NOMO-1 (cell line): ENCODE measurements at regions not wholly inside any gene's neighbourhood (a gene's known extent, or its start where the extent isn't known, plus 50 kb on each side); places are given as distances from the start of the nearest gene placed in this dataset.
"Not testable (repeated sequence)": the region's sequence is repeated elsewhere in the genome, so short reads cannot be mapped to it uniquely, and the experiment has no call there.

Experiments
- DNase-seq, 2 experiments: peaks; one replicate each; lab custom pipeline; 2025; ENCODE audit not compliant: unreplicated experiment in 2 of 2; lab: John Stamatoyannopoulos, UW

DNA sequence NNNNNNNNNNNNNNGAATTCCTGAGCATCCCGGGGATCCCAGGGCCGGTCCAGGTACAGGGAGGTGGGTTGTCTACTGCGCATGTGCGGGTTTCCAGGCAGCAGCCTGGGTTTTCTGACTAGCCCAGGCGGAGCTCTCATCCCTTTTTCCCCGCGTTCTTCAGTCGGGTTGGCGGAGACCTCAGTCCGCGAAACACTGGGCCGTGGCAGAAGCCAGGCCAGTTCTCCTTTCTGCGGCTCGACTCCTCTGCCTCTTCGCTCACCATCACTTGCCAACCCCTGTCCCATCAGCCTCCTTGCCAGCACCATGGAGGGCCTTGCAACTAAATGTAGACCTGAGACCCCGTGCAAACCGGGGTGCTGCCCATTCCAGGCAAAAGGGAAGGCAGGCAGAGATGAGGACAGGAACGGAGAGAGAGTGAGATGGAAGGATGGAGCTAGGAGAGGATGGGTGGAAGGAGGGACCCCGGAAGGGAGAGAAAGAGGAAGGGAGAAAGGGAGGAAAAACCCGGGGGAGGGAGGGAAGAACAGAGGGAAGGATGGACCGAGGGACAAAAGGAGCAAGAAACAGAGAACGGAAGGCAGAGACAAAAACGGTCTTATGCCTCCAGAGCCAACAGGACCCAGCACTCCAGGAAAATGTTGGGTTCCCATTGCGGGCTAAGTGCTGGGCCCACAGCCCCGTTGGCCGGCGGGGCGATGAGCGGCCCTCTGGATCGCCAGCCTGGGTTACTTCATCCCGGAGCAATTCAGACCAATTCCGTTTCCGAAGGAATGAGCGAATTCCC lies 445.4 kb upstream of the DEFB115 start:
- DNase-seq: peak; percentile 10 to 18

DNA sequence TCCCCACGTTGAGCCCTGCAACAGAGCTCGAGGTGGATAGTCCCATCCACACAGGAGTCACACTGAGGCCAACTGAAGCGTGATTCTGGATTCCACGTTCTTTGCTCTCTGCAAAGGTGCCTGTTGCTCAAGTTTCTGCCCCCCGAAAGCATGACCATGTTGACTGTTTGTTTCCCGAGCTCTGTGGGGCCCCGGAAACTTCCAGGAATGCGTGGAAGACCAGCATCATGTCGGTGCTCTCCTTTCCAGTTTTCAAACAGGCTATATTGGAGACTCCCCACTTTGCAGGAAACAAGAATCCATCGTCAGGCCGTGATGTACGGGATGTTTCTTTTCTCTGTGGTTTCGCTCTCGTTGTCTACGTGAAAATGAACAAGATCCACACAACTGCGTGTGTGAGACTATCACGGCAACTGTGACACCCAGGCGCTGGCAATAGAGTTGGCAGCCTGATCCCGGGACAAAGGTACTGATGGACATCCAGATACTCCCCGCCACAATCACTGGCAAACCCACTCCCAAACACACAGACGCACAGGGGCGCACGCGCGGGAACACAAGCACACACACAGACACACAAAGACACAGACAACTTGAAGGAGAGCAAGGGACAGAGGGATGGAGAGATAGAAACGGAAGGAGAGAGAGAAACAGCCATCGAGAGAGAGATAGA lies 444.6 kb upstream of the DEFB115 start:
- no peak for DNase-seq

DNA sequence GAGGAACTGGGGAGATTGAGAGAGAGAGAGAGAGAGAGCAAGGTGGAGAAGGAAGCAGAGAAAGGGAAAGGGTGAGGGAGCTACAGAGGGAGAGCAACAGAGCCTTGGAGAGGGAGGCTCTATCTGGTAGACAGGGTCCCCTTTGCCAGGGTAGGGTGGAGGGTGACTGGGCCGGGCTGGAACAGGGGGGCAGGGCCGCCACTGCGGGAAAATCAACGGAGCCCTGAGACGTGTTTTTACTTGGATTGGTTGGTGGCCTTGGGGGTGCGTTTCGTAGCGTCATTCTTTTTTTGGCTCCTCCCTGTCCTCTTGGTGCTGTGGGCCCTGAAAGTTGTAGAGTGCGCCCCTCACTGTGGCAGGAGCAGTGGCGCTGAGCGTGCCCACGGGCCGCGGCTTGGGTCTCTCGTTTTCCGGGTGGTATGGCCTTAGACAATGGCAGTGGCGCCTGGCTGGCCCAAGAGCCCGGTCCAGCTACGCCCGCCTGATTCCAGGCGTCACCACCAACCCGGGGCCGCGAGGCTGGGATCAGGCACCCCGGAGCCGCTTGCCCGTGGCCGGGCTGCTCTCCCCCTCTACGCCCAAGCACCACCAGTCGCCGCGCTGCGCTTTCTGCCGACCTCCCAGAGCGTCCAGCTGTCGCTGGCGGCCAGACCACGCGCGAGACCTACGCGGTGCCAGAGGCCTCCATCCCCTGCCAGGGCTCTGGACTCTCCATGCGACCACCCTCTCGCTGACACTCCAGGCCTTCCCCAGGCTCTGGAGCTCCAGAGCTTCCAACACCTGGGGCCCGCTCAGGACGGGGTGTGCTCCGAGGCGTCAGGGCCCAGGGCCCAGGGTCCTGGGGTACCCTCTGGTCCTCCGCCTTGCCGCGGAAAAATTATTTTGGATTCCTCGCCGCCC lies 443.8 kb upstream of the DEFB115 start:
- DNase-seq: not testable (repeated sequence)

DNA sequence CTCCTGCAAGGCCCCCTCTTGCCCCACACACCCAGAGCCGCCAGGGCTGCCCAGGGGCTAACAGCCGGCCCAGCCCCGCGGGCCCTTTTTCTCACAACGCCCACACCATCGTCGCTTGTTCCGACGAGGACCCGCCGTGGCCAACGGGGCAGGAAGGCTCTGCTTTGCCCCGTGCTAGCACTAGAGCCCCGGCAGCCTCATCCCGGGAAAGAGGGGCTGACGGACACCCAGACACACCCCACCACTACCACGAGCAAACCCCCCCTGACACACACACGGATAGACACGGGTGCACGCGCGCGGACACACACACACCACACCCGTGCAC lies 443.2 kb upstream of the DEFB115 start:
- not testable (repeated sequence) for DNase-seq

DNA sequence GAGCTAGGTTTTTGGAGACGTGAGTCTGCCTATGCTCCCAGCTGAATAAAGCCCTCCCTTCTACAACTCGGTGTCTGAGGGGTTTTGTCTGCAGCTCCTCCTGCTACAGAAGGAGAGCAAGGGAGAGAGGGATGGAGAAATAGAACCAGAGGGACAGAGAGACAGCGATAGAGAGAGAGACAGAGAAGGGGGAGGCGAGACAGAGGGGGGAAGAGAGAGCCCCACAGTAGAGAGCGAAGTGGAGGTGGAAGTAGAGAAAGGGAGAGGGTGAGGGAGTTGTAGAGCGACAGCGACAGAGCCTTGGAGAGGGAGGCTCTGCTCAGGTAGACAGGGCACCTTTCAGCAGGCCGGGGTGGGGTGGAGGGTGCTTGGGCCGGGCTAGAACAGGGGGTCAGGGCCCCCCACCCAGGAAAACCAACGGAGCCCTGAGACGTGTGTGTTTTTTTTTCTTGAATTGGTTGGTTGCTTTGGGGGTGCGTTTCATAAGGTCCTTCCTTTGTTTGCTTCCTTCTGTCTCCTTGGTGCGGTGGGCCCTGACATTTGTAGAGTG lies 442.4 kb upstream of the DEFB115 start:
- DNase-seq: not testable (repeated sequence)

DNA sequence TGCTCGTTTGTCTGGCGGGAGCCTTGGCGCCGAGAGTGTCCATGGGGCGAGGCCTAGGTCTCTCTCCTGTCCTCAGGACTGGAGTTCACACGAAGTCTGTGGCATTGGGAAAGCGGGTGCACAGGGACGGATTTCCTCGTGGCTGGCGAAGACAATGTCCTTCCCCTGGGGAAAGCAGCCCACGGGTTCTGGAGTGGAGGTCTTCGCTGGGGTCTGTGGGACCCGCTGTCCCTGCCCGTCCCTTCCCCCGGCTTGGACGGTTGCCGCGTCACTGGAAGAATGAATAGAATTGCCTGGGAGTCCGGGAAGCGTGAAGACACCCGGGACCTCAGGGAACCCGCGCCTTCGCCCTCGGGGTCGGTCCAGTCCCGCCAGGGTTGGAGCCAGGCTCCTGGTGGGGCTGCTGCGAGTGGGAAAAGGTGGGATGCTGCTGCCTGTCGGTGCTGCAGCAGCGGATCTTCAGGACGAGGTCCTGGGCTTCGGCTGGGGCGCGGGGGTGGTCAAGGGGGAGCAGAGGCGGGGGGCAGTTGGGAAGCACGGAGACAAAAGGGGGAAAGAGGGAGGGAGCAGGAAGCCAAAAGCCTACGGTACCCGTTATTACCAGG lies 441.8 kb upstream of the DEFB115 start:
- no peak for DNase-seq

DNA sequence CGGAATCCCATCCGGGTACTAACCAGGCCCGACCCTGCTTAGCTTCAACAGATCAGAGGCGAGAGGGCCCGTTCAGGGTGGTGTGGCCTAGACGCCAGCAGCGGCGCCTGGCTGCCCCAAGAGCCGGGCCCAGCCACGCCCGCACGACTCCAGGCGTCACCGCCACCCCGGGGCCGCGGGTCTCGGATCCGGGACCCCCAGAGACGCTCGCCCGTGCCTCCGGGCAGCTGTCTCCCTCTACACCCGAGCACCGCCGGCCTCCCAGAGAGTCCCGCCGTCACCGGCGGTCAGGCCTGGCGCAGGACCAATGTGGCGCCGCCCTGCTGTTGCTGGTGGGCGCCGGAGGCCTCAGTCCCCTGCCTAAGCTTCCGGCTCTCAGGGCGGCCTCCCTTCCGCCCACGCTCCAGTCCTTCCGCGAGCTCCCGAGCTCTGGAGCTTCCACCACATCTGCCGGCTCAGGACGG lies 441.2 kb upstream of the DEFB115 start:
- DNase-seq: no peak

DNA sequence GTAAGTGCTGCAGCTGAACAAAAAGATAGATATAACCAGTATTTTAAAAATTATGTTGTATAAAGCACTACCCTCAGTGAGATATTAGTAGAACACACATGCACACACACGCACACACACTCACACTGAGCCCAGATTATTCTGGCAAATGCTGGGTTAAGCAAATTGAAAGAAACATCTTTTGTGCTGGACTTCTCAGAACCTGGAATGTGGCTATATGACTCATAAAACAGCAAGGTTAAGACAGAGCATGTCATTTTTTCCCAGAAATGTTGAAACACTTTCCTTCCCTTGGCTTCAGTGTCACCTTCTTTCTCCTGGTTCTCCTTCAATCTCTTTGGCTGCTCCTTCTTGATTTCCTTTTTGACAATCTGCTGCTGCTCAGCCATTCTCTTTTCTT lies 435.8 kb upstream of the DEFB115 start:
- DNase-seq: not testable (repeated sequence)

DNA sequence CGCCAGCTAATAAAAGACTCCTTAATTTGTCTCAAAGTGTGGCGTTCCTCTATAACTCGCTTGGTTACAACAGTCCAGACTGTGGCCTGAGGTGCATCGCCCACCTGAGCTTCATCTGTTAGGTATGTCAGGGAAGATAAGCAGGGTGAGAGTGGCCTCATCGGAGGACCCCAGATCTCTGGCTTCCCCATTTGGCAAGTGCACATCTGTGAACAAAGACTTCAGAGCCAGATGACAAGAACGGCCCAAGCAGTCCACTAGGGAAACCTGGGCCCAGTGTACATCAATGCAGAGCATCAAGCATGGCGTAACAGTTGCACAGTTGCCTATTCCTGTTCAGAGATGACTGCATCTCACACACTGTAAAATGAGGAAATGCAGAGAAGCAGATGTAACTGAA lies 432.8 kb upstream of the DEFB115 start:
- not testable (repeated sequence) for DNase-seq

DNA sequence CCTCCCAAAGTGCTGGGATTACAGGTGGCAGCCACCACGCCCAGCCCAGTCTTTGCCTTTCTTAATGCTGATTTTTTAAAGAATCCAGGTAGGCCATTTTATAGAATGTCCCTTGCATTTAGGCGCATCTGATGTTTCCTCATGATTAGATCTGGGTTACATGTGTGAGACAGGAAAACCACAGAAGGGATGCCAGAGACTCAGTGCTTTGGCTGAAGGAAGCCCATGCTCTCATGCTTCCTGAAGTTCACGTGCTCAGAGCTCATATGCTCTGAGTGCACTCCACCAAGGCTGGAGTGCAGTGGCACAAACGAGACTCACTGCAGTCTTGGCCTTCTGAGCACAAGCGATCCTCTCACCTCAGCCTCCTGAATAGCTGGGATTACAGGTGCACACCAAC lies 411.5 kb upstream of the DEFB115 start:
- DNase-seq: not testable (repeated sequence)

DNA sequence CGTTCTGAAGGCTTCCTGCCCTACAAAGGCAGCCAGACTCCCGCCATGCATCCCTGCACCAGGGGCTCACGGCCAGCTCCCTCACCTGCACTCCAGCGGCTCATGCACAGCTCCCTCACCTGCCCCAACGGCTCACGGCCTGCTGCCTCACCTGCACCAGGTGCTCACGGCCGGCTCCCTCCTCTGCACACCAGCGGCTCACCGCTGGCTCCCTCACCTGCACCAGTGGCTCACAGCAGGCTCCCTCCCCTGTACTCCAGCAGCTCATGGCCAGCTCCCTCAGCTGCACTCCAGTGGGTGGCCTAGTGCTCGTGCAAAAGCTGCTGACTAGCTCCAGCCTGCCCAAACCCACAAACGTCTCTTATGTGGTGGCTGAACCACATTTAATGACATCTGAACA lies 389.2 kb upstream of the DEFB115 start:
- DNase-seq: not testable (repeated sequence)

DNA sequence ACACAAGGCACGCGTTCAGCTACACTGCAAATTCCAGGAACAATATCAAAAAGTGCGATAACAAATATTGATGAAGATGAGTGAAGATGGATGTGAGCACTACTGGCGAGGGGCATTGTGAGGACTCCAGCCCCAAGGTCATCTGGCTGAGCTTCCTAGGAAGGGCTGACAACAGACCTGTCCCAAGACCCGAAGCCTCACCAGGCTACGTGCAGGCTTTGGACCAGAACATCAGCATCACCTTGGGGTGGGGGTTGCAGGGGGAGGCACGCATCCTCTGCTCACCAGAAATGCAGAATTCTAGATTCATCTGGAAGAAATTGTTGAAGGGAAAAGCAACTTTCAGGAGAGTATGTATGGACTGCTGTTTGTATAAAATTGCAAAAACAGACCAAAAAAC lies 386.3 kb upstream of the DEFB115 start:
- DNase-seq: not testable (repeated sequence)

DNA sequence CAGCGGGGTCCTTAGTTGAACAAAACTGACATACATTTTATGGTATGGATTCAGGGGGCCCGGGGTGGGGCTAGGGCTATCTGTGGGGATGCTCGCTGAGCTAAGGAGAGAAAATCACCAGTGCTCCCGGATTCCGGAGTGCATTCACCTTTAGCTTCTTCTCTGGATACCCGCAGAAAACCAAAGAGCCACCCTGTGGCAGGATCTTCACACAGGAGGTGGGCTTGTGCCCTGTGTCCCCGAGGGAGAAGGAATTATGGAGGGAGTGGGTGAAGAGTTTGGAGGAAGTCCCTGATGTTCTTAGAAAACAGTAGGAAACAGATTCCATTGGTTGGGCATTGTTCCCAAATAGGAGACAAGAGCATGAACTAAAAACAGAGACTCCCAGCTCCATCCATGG lies 385.2 kb upstream of the DEFB115 start:
- not testable (repeated sequence) for DNase-seq

DNA sequence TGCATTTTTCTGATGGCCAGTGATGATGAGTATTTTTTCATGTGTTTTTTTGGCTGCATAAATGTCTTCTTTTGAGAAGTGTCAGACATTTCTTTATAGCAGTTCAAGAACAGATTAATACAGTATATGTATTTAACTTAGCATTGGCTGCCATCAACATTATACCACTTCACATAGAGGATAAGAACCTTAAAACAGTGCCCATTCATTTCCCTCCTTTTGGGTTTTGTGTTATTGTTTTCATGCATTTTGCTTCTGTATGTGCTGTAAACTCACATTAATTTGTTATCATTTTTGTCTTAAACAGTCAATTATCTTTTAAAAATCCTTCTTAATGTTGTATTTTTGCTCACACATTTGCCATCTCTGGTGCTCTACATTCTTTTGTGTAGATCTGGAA lies 381.6 kb upstream of the DEFB115 start:
- not testable (repeated sequence) for DNase-seq

DNA sequence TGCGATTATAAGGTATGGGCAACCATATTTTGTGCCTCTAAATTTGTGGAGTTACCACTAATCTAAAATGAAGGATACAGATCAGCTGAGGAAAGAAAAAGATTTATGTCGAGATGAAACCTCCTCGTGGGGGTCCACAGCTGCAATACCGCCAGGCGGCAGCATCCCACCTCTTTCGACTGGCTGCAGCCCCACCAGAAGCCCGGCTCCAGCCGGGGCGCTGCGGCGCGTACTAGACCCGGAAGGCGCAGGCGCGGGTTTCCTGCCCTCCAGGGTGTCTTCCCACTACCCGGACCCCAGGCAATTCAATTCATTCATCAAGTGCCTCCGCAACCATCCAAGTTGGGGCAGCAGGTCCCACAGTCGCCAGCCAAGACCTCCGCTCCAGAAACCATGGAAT lies 366.1 kb upstream of the DEFB115 start:
- not testable (repeated sequence) for DNase-seq

DNA sequence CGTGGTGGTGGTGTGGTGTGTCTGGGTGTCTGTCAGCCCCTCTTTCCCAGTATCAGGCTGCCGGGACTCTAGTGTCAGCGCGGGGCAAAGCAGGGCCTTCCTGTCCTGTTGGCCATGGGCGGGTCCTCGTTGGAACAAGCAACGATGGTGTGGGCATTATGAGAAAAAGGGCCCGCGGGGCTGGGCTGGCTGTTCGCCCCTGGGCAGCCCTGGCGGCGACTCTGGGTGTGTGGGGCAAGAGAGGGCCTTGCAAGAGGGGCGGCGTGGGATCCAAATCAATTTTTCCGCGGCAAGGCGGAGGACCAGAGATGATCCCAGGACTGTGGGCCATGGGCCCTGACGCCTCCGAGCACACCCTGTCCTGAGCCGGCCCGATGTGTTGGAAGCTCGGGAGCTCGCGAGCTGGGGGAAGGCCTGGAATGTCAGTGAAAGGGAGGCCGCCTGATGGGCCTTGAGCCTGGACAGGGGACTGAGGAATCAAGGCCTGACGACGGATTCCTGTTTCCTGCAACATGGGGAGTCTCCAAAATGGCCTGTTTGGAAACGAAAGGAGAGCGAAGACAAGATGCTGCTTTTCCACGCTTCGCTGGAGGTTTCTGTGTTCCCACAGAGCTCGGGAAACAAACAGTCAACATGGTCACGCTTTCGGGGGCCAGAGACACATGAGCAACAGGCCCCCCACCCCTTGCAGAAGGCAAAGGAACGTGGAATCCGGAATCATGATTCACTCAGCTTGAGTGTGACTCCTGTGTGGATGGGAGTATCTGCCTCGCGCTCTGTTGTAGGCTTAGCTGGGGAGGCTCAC lies 364.7 kb upstream of the DEFB115 start:
- DNase-seq: no peak

DNA sequence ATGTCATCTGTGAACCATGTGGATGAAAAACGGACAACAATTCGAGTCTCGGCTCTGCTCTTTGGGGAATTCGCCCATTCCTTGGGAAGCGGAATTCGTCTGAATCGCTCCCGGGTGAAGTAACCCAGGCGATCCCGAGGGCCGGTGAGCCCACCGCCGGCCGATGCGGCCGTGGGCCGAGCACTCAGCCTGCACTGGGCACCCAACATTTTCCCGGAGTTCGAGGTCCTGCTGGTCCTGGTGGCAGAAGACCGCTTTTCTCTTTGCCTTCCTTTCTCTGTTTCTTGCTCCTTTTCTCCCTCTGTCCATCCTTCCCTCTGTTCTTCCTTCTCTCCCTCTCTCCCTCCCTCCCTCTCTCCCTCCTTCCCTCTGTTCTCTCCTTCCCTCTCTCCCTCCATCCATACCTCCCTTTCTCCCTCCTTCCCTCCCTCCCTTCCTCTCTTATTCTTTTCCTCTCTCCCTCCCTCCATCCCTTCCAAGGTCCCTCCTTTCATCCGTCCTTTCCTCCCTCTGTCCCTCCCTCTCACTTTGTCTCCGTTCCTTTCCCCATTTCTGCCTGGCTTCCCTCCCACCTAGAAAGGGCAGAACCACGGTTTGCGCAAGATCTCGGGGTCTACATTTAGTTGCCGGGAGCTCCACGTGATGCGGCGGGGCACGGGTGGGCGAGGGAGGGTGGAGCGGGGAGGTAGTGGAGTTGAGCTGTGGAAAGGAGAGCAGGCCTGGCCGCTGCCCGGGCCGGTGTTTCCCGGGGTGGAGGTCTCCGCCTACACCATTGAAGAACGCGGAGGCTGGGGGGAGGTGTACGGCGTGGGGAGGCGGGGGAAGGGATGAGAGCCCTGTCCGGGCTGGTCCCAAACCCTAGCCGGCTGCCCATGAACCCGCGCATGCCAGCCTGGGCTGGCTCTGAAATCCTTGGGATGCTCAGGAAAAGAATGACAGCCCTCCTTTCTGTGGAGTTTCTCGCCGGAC lies 363.8 kb upstream of the DEFB115 start:
- DNase-seq: not testable (repeated sequence)

DNA sequence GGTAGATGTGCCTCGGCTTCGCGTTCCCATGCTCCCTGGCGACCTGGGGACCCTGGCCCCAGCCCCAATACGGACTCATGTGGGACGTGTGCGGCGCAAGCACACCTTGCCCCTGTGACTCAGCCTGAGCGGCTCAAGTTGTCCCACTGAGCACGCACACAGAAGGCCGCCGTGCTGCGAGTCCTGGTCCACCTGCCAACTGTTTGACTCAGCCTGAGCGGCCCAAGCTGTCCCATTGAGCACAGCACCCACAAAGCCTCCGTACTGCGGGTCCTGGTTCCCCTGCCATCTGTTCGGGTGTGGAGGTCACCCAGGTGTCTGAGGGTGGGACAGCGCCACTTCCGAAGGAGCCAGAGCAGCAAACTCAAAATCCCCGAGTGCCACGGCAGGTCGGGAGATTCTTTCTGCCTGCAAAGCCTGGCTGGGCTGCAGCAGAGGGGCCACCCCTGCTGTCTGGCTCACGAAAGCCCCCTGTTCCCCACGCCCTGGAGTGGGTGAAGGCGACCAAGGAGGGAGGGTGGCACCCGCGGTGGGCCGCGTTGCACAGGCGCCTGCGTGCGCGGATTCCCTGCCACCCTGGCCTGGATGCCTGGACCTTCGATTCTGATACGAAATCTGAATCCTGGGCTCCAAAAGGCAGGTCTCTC lies 362.6 kb upstream of the DEFB115 start:
- not testable (repeated sequence) for DNase-seq
